HG02588 (cell line): ENCODE measurements at regions not wholly inside any gene's neighbourhood (a gene's known extent, or its start where the extent isn't known, plus 50 kb on each side); places are given as distances from the start of the nearest gene placed in this dataset.

Experiments
- ATAC-seq: cut with Tn5 transposase; IDR thresholded peaks from one replicate; pipeline ENCODE4 v1.9.1; 2021; ENCODE audit warnings: mild to moderate bottlenecking, moderate library complexity; ENCODE audit not compliant: unreplicated experiment

DNA sequence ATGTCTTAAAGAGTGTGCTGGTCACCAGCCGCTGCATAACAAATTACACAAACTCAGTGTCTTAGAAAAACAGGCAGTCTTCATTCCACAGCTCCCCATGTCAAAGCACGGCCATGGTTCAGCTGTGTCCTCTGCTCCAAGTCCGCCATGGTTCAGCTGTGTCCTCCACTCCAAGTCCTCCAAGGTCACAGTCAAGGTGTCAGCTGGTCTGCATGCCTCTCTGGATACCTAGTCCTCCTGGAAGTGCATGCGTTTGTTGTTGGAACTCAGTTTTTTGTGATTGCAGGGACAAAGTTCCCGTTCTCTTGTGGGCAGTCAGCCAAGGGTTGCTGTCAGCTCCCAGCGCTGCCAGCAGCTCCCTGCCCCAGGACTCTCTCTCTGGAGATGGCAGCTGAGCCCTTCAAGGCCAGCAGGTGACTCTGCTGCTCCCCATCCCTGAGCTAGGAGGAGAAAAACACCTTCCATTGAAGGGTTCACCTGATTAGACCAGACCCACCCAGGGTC is 304.0 kb upstream of the MYT1L start:
- no peak for ATAC-seq

DNA sequence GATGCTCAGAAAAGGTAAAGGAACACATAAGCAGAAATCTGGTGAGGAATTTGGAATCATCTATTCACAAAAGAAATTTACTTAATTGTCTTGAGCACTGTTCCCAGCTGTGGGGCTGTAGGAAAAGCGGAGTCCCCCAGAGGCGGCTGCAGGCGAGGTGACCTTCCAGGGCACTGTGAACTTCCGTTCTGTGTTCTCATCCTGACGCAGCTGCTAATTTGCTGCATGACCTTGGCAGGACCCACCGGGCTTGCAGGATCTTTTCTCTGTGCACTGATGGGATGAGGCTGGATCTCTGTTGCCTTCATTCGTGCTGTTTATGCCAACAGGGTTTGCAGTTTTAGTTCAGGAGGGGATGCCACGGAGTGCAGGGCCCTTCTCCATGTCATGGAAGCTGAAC is 301.9 kb upstream of the MYT1L start:
- no peak for ATAC-seq

DNA sequence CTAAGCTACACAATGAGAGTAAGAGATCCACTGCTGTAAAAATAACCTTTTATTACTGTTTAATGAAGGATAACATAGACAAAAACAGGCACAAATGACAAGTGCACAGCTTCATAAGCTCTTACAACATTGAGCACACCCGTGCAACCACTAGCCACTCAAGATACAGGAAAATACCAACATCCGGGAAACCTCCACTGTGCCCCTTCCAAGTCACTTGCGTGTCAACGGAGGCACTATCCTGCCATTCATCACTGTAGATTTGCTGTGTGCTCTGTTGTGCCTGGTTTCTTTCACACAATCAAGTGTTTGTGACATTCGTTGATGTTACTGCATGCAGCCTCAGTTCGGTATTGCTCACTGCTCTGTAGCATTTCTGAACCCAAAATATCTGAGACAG is 292.9 kb upstream of the MYT1L start:
- no peak for ATAC-seq

DNA sequence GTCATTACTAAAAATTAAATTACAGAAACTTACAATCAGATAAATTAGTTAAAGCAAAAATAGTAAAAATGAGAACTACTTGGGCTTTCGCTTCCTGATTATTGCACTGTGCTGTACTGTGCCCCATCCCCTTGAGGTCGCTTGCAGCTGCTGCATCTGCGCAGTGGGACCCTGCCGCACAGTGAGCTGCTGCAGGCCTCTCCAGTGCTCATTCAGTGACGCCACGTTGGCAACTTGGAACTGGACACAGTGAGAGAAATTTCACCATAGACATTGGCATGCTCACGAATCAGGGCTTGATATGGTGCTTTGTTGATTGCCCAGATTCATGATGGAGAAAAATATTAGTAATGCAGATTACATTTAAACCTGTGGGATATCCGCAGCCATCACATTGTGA is 290.8 kb upstream of the MYT1L start:
- no peak for ATAC-seq

DNA sequence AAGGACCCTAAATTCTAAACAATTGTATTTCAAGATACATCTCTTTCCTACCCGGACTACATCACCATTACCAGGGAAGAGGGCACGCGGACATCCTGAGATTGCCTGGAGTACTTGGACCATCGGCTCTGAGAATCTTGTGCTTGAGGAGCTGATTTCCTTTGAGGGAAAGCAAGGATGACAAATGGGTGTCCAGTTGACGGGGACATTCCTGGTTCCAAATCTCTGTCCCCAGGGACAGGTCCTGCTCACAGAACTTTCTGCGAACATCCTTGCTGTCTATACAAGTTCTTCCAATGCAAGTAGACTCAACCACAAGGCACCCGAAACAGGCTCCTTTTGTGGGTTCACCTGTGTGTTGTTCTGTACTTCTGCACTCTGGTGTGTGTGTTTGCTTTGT is 289.5 kb upstream of the MYT1L start:
- ATAC-seq: no peak

DNA sequence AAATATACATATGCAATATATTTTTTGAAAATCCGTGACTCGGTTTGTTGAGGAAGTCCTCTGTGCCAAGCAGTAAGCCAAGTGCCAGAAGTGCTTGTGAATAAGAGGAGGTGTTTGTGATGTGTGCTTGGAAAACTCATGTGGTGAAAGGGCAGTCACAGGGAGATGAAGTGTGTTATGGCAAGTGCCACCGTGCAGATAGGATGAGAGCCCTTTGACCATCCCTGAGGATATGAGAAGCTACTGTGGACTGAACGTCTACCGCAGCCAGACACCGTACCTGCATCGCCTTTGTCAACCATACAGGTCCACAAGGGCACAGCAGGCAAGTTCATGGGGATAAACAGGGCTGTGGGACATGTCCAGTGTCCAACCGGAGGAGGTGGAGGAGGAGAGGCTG is 288.9 kb upstream of the MYT1L start:
- ATAC-seq: no peak

DNA sequence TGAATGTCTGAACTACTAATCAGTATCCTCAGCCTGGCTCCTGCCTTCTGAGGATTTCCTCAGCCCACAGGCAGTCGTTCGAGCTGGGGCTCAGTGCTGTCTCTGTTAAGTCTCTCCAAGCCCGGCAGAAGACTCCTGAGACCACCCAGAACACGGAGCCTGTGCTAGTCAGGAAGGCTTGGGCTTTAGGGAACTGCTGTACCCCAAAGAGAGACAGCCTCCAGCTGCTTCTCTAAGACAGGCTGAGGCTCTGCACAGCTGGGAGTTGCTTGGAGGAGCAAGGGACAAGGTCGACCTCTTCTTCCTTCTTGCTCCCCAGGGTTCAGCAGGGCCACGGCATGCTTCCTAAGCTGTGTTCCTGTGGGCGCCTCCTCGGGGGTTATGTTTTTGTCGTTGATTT is 283.4 kb upstream of the MYT1L start:
- ATAC-seq: no peak

DNA sequence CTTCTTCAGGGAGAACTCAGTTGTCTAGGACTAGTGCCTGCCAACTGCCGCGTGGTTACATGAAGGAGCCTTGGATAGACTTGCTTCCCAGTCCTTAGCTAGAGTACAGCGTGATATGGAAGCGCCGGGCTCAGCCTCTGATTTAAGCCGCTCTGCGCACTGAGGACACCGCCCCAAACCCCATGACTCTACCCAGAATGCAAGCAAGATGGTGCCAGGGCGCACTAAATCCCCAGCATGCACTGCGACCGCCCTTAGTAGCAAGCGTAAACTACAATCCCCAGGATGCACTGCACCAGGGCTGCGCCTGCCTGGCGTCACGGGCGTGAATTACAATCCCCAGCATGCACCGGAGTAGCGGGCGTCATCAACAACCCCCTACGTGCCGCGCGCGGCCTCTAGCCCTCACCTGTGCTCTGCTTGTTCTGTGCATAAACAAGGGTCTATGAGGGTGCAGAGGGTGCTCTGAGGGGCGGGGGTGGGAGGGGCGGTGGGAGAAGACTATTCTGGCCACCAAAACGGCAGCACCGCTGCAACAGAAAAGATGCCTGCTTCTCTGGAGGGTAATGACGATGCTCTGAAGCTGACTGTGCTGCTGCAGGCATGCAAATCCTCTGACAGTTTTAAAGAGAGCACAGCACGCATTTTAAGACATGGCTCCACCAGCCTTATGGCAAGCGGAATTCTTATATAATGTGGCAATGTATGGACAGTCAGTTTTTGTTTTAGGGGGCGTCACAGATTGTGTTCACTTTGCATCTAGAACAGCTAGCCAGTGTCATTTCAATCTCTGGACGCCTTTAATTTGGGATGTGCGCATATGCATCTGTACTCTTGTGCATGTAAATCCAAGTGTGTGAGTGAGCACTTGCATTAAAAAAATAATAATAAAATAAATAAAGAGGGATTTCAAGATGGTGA is 282.5 kb upstream of the MYT1L start:
- peak; percentile 100 for ATAC-seq

DNA sequence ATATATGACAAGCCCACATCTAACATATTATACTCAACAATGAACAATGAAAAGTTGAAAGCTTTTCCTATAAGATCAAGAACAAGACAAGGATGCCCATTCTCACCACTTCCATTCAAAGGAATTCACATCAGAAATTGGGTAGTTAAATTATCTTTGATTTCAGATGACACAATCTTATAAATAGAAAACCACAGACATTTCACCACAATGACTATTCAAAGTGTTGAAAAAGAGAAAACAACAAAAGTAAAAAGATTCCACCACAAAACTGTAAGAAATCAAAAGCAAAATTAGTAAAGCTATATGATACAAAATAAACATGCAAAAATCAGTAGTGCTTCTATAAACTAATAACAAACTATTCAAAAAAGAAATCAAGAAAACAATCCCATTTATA is 279.7 kb upstream of the MYT1L start:
- ATAC-seq: no peak

DNA sequence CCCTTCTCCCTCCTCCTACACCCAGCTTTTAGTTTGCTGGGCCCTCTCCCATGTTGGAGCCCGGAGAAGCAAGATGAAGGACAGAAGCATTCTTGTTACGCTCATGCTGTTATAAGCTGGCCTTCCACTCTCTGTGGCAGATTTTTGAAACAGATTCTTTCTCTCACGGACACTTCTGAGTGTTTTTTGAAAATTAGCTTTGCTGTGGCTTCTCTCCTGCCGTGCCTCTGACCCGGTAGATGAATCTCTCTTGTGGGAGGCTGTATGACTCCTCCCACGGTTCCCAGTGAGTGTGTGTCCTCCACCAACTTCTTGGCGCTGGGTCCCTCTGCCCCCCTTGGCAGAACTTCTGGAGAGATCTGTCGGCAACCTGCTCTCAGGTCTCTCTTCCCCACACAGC is 269.3 kb upstream of the MYT1L start:
- ATAC-seq: no peak

DNA sequence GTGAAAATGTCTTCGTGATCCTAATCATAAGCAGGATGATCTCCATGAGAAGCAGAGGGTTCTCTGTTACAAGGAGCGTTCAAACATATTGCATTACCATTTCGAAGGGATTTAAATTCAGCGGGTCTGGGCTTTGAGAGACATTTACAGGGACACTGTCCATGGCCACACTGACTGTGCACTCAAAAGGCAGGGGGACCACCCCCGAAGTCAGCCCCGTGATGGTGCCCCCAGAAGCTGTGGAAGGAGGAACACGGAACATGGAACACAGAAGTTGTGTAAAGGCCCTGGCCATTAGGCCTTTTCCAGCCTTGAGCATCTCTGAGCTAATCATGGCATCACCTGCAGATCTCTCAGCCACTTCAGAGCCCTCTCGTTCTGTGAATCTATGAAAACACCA is 268.4 kb upstream of the MYT1L start:
- no peak for ATAC-seq

DNA sequence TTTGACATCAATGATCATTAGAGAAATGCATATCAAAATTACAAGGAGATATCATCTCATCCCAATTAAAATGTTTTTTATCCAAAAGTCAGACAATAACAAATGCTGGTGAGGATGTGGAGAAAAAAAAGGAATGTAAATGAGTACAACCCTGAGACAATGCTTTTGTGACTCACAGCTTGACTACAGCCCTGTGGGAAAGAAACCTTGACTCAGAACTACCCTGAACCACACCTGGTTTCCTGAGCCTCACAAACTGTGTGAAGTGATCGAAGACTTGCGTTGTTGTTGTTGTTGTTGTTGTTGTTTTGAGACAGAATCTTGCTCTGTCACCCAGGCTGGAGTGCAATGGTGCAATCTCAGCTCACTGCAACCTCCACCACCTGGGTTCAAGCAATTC is 266.6 kb upstream of the MYT1L start:
- no peak for ATAC-seq

DNA sequence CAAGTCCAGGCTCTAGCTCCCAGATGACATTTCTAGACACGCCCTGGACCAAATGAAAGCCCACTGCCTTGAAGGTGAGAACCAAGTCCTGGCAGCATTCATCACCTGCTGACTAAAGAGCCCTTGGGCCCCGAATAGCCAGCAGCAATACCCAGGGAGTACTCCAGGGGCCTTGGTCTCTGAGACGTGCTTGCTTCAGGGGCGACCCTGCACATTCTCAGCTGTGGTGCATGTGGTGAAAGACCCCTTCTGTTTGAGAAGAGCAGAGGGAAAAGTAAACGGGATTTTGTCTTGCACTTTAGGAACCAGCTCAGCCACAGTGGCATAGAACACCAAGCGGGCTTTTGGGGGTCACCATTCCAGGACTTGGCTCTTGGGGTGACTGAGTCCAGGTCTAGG is 260.5 kb upstream of the MYT1L start:
- no peak for ATAC-seq

DNA sequence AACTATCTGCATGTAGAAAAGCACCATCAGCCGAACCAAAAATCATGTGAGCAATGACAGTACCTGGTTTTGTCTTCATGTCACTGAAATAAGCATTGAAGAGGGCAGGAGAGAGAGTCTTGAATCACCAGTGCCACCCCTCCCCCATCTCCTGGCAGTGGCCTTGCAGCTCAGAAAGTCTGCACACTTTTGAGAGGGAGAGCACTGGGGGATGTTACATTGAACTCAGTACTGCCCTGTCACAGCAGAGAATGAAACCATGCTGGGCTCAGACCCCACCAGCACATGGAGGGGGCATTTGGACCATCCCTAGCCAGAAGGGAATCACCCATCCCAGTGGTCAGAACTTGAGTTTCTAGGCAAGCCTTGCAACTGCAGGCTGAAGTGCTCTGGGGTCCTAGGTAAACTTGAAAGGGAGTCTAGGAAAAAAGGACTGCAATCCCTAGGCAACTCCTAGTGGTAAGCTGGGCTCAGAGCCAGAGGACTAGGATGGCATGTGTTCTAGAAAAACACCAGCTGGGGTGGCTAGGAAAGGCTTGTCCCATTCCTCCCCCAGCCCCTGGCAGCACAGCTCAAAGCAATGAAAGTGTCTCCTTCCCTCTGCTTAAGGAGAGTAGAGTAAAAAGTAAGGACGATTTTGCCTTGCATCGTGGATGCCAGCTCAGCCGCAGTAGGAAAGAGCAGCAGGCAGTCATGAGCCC is 259.9 kb upstream of the MYT1L start:
- ATAC-seq: no peak

DNA sequence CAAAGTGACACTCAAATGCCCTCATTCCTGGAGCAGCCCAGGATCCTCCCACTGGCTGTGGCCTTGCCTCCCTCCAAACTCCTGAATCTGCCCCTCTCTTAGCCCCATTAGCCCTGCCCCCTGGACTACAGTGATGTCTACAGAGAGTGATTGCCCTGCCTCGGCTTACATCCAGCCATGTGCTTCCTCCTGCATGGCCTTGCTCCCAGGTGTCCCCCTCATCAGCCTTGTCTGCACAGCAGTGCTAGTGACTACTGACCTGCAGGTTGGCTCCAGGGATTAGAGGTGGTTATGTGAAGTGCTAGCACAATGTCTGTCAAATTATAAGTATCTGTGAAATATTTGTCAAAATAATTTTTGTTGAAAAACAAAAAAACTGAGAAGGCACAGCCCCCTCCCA is 259.1 kb upstream of the MYT1L start:
- ATAC-seq: no peak

DNA sequence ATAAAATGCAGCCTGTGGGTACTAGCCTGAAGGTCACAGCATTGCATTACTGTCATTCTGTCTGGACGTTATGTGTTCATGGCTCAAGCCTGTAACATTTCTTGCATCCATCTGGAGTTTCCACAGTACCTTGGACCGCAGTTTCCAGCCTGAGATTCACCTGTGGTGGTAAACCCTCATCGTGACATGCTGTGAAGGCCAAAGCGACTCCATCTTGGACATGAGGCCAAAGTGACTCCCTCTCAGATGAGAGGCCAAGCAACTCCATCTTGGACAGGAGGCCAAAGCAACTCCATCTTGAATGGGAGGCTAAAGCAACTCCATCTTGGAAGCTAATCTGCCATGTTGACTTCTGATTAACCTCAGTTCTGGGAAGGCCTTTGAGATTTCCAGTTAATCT is 257.7 kb upstream of the MYT1L start:
- ATAC-seq: no peak

DNA sequence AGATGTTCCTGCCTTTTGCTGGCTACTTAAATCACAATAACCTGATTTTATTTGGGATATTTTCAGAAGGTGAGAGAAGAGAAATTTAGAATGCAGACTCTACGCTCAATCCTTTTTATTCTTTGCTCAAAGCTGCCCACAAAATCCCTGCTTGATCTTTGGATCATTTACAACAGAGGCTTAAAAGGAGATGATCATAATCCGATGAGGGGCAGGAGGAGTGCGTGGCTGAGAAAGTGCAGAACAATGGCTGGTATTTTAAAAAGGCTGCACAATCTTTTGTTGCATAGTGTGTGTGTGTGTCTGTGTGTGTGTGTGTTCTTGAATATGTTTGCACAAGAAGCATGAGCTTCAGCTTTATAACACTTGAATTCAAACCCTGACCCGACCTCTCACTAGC is 256.3 kb upstream of the MYT1L start:
- no peak for ATAC-seq

DNA sequence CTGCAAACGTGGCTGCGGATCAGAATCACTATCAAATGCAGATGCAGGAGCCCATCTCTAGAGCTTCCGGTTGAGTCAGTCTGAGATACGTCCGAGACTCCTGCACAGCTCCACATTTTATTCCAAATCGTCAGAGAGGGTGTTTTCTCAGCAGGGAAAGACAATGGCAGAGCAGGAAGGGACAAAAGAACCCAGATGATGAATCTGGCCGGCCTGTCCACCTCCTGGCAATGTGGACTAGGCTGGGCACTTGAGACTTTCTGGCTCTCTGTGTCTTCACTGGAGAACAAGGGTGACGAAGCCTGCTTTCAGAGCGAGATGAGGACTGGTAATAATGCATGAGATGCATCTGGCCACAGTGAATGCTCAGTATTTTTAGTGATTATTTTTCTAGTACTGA is 255.9 kb upstream of the MYT1L start:
- ATAC-seq: no peak

DNA sequence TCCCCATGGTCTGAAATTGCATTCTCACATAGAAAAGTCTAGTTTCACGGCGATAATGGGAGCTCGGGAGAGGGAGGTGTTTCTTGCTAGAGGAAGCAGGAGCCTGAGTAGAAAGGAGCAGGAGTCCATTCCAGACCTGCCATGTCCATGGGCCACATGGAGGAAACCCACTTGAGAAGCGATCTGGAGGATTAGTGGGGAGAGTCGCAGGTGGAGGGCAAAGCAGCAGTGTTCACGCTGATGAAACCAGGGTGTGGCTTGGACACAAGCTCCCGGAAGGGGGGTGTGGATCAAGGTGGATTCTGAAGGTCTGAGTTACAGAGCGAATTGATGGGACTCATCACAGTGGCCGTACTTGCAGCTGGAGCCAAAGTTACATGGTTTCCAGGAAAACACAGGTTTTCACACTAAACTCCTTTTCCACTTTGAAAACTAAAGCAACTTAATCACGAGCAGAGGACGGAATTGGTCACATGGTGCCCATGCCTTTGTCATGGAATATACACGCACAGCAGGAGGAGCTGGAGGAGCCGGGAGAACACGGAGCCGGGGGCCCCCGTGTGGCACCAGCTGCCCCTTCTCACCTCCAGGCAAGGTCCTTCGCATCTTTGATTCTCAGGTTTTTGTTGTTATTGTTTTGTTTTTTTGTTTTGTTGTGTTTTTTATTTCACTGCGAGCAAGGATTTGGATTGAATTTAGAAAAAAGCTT is 255.1 kb upstream of the MYT1L start:
- ATAC-seq: no peak

DNA sequence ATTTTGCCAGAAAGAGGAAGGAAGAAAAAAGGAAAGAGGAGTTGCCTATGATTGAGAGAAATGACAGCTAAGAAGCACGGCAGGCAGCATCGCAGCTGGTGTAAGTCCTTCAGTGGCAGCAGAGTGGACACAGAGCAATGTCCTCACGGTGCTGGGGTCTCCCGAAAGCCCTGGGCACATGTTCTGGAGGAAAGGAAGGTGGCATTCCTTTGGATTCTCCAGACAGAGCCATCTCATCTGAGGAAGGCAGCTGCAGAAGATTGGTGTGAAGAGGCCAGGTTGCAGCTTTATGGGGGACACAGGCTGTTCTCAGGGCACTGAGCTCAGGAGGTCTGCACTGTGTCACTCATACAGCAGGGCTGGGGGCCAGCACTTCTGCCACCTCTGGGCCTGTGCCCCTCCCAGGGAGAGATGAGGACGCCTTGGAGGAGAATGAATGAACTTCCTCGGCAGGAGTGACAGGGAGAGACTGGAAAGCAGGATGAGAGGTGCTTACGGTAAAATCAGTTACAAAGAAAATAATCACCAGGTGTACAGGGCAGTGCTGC is 252.0 kb upstream of the MYT1L start:
- ATAC-seq: no peak
